Lower lobe of right lung (tissue), 2 donors: ENCODE measurements at regions not wholly inside any gene's neighbourhood (a gene's known extent, or its start where the extent isn't known, plus 50 kb on each side); places are given as distances from the start of the nearest gene placed in this dataset.

Experiments
- ATAC-seq, 2 donors: fragments of 200-7000 bp; cut with Tn5 transposase; one replicate each; pipeline ENCODE4 v1.9.1; 2020 to 2022; ENCODE audit warnings: mild to moderate bottlenecking in 2 of 2, moderate library complexity in 2 of 2
- DNase-seq: peaks from one replicate; pipeline ENCODE4 v3.0.0-alpha.2; 2020
- H3K27ac ChIP-seq: fragments of 200-600 bp; one replicate; pipeline ENCODE4 v1.8.0; 2022
- H3K27me3 ChIP-seq: fragments of 200-600 bp; one replicate; pipeline ENCODE4 v1.8.0; 2022; ENCODE audit warnings: low read depth
- H3K36me3 ChIP-seq: fragments of 200-600 bp; one replicate; pipeline ENCODE4 v1.8.0; 2022; ENCODE audit warnings: mild to moderate bottlenecking
- H3K4me1 ChIP-seq: fragments of 200-600 bp; one replicate; pipeline ENCODE4 v1.8.0; 2022
- H3K4me3 ChIP-seq: fragments of 200-600 bp; one replicate; pipeline ENCODE4 v1.8.0; 2022; ENCODE audit warnings: mild to moderate bottlenecking
- H3K9me3 ChIP-seq: fragments of 200-600 bp; one replicate; pipeline ENCODE4 v1.8.0; 2022
- intact Hi-C: fragments of 100-400 bp; cut with DNase I; formaldehyde crosslinking; loops from one replicate; pipeline ENCODE4 v1.11.0; 2022
- TF ChIP-seq, protein P1 (sequence below): fragments of 200-600 bp; IDR thresholded peaks from one replicate; pipeline ENCODE4 v1.8.0; 2022; ENCODE audit warnings: antibody characterized with exemption, mild to moderate bottlenecking
- donor health status: DM: no; HTN: yes; CAD: no; lungs with severe emphysema.

DNA sequence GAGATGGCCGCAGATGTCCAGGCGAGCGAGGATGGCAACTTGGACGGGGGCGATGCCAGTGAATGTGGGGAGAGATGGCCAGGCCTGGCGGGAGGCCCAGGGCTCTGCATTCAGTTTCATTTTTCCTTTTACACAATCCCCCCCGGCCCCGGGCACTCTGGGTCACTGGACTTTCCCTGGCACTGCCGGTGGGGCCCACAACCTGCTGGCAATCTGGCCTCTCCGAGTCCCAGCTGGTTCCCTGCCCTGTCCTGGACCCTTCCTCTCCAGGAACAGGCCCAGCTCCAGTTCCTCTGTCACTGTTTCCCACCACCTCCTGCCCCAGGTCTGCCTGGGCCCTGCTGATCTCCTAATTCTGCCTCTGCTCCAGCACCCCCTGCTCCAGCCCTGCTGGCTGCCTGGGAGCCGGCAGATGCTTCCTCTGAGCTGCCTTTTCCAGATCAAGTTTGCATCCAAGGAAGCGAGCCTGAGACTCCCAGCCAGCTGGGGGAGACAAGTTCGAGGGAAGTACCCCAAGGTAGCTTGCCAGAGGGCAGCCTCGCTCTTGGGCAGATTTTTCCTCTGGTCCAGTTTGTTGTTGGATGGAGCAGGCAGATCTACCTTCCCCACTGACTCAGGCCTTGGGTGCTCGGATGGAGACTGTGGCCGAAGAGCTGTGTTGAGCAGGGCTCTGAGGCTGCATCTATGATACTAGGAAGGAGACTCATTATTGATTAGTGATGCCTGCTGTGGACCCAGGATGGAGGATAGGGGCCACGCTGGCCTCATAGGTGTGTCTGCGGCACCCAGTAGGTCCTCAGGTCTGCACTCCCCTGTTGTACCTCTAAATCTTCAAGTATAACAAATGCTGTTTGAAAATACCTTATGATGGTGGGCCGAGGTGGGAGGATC, 83.2 kb downstream of the CEBPB start:
- ATAC-seq (no peak), DNase-seq (no peak)
- Histone ChIP-seq H3K36me3 (no peaks in the 10 kb centered on the region), H3K4me3 (no peak overlapping the region), H3K9me3 (no peaks in the 10 kb centered on the region), H3K4me1 (peaks cover 70% of the 10 kb centered on the region), H3K27me3 (no peaks in the 10 kb centered on the region), H3K27ac (peak overlapping the region; percentile 71)
- TF ChIP-seq, protein P1, sequence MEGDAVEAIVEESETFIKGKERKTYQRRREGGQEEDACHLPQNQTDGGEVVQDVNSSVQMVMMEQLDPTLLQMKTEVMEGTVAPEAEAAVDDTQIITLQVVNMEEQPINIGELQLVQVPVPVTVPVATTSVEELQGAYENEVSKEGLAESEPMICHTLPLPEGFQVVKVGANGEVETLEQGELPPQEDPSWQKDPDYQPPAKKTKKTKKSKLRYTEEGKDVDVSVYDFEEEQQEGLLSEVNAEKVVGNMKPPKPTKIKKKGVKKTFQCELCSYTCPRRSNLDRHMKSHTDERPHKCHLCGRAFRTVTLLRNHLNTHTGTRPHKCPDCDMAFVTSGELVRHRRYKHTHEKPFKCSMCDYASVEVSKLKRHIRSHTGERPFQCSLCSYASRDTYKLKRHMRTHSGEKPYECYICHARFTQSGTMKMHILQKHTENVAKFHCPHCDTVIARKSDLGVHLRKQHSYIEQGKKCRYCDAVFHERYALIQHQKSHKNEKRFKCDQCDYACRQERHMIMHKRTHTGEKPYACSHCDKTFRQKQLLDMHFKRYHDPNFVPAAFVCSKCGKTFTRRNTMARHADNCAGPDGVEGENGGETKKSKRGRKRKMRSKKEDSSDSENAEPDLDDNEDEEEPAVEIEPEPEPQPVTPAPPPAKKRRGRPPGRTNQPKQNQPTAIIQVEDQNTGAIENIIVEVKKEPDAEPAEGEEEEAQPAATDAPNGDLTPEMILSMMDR, result no peak
- intact Hi-C loops, result no loop called here

DNA sequence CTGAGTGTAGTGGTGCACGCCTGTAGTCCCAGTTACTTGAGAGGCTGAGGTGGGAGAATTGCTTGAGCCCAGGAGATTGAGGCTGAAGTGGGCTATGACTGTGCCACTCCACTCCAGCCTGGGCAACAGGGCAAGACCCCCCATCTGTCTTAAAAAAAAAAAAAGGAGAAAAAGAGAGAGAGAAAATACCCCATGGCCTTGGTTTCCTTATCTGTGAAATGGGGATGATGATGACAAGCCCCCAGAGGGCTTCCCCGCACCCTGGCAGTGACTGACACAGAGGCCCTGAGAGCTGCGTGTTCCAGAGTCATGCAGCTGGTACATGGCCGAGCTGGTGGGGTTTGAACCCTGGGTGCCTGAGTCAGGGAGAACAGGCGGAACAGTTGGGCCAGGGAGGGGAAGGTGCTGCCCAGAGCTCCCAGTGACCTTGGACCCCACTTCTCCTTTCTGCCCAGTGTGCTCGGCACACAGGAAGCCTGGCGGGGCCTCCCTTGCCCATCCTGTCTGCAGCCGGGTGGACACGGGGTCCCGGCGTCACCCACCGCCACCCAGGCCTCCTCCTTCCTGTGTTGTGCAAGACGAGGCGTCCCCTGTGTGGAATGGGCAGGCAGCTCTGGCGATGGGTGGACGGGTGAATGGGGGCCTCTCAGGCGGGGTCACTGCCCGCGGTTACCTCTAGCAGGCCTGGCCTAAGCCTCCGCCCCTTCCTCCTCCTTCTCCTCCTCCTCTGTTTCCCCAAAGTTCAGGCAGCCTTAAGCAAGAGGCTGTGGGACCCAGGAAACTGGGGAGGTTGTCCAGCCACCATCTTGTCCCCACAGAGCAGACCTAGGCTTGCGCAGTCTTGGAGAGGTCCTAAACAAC, 84.2 kb downstream of the CEBPB start:
- no peaks in the 10 kb centered on the region for H3K9me3 ChIP-seq
- intact Hi-C loops, result no loop called here
- TF ChIP-seq, protein P1, result no peak
- H3K27me3 ChIP-seq, result no peaks in the 10 kb centered on the region
- peak overlapping the region; percentile 71 for H3K27ac ChIP-seq
- no peak overlapping the region for H3K4me3 ChIP-seq
- ATAC-seq (peak; percentile 56 to 80), DNase-seq (peak; percentile 94)
- H3K4me1 ChIP-seq, result peaks cover 70% of the 10 kb centered on the region
- no peaks in the 10 kb centered on the region for H3K36me3 ChIP-seq

DNA sequence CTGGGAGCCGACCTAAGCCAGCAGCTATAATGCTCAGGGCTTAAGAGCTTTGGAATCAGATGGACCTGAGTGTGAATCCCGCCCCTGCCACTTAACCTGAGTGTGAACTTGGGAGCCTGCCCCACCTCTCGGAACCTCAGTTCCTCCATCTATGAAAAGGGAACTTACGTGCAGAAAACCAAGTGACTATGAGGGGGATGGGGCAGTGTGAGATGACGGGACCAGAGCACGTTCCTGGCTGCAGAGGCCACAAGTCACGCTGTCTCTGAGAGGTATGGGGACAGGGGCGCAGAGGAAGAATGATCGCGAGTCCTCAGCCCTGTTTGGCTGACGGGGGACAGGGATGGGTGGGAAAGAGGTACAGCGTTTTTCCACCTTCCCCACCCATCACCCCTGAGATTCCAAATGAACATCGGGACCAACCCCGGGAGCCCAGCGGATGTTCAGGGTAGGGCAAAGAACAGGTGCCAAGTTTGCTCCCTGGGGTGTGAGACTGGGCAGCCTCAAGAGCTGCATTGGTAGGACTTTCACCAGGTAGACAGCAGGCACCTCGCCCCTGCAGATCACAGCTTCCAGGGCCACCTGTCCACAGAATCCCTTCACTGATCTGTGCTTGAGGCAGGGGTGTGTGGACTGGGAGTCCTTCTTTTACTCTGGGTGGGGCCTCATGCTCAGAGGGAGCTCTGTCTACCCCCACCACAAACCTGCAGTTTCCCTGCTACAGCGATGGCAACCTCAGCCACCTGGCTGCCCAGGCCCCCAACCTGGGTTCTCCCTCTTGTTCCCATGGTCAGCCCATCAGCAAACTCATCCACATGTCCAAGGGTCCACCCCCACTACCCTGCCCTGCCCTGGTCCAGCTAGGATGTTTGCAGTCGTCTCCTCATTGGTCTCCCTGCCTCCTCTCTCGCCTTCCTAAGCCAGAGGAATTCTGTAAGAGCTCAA, 85.8 kb downstream of the CEBPB start:
- H3K36me3 ChIP-seq, result no peaks in the 10 kb centered on the region
- intact Hi-C loops, result no loop called here
- peak overlapping the region; percentile 73 for H3K27ac ChIP-seq
- peak; percentile 78 for DNase-seq
- peak; percentile 1 to 42 for ATAC-seq
- H3K27me3 ChIP-seq, result no peaks in the 10 kb centered on the region
- H3K4me3 ChIP-seq, result peak overlapping the region; percentile 37
- H3K9me3 ChIP-seq, result no peaks in the 10 kb centered on the region
- peaks cover 59% of the 10 kb centered on the region for H3K4me1 ChIP-seq
- TF ChIP-seq, protein P1, result no peak

GRCh38 chr20:50277064-50277415, 86.4 kb downstream of the CEBPB start:
- Histone ChIP-seq H3K27me3 (no peaks in the 10 kb centered on the region), H3K36me3 (no peaks in the 10 kb centered on the region), H3K4me3 (peak overlapping the region; percentile 37), H3K27ac (peak overlapping the region; percentile 73), H3K4me1 (peaks cover 59% of the 10 kb centered on the region), H3K9me3 (no peaks in the 10 kb centered on the region)
- TF ChIP-seq, protein P1, result no peak
- no peak for ATAC-seq
- intact Hi-C loops, result no loop called here
- DNase-seq, result no peak
